Panc1 (cell line): ENCODE measurements at regions not wholly inside any gene's neighbourhood (a gene's known extent, or its start where the extent isn't known, plus 50 kb on each side); places are given as distances from the start of the nearest gene placed in this dataset.

Experiments used
- ATAC-seq: fragments of 200-7000 bp; cut with Tn5 transposase; 2 replicates; pipeline ENCODE4 v1.9.1; 2020; ENCODE audit warnings: mild to moderate bottlenecking, moderate library complexity
- BruUV-seq: library from RNA; stranded (reverse); fragments of 400-500 nt; replicated peaks from 2 replicates; lab custom pipeline; 2021; lab: Mats Ljungman, UMichigan
- CTCF ChIA-PET: fragments of 300-600 bp; sonication (Branson Sonifier 250); formaldehyde crosslinking; loops from one replicate; lab custom pipeline; 2022; ENCODE audit warnings: antibody characterized with exemption; lab: Charles Lee
- POLR2A ChIA-PET: fragments of 300-600 bp; sonication (Branson Sonifier 250); formaldehyde crosslinking; loops from one replicate; lab custom pipeline; 2022; ENCODE audit warnings: antibody characterized with exemption; lab: Charles Lee
- DNase-seq: peaks from one replicate; pipeline ENCODE4 v3.0.0-alpha.2; 2010; ENCODE audit warnings: low read depth, low spot score
- H3K27ac ChIP-seq: 2 replicates; pipeline ENCODE4 v1.5.1; 2011; ENCODE audit warnings: mild to moderate bottlenecking, low read length, inconsistent platforms
- H3K27me3 ChIP-seq: fragments of 200-500 bp; sonication (Bioruptor generic); 2 replicates; pipeline ENCODE4 v1.6.0; 2014; ENCODE audit warnings: low read length, inconsistent platforms; ENCODE audit not compliant: control insufficient read depth, insufficient read depth
- H3K36me3 ChIP-seq: fragments of 200-500 bp; sonication (Bioruptor generic); 2 replicates; pipeline ENCODE4 v1.5.1; 2014; ENCODE audit warnings: inconsistent platforms, mild to moderate bottlenecking, low read length, moderate library complexity; ENCODE audit not compliant: control insufficient read depth, insufficient read depth
- H3K4me1 ChIP-seq: 2 replicates; pipeline ENCODE4 v1.5.1; 2011; ENCODE audit warnings: inconsistent platforms, mild to moderate bottlenecking, low read length, moderate library complexity; ENCODE audit not compliant: control insufficient read depth, insufficient read depth
- H3K4me3 ChIP-seq, 2 experiments: 2 replicates each; pipeline ENCODE4 v1.5.1; 2011 to 2012; ENCODE audit warnings: low read depth in 2 of 2, low read length in 2 of 2, mild to moderate bottlenecking in 2 of 2, inconsistent platforms in 1 of 2, moderate library complexity in 1 of 2
- H3K9me3 ChIP-seq: fragments of 200-500 bp; sonication (Bioruptor generic); 2 replicates; pipeline ENCODE4 v1.5.1; 2014; ENCODE audit warnings: low read depth, mild to moderate bottlenecking, inconsistent platforms, low read length, moderate library complexity; ENCODE audit not compliant: control insufficient read depth, insufficient read depth
- CTCF ChIP-seq: fragments of 450-650 bp; IDR thresholded peaks from 2 replicates; pipeline ENCODE4 v1.5.1; 2017; ENCODE audit warnings: mild to moderate bottlenecking
- POLR2AphosphoS5 ChIP-seq: IDR thresholded peaks from 2 replicates; pipeline ENCODE4 v1.6.1; 2012; ENCODE audit warnings: mild to moderate bottlenecking, low read depth, low read length, moderate library complexity
- REST ChIP-seq, 2 experiments: IDR thresholded peaks; 2 replicates each; pipeline ENCODE4 v1.6.1; 2011 to 2012; ENCODE audit warnings: low read depth in 2 of 2, control low read depth in 1 of 2, low read length in 1 of 2, mild to moderate bottlenecking in 1 of 2, moderate library complexity in 1 of 2; ENCODE audit not compliant: insufficient read depth in 1 of 2
- SIN3A ChIP-seq: IDR thresholded peaks from 2 replicates; pipeline ENCODE4 v1.6.1; 2012; ENCODE audit warnings: low read depth, mild to moderate bottlenecking, low read length, moderate library complexity, borderline replicate concordance; ENCODE audit not compliant: insufficient read depth
- TCF7L2 ChIP-seq: IDR thresholded peaks from 2 replicates; pipeline ENCODE4 v1.6.1; 2011; ENCODE audit warnings: mild to moderate bottlenecking, low read depth, low read length, inconsistent platforms
- in situ Hi-C: cut with HindIII; loops from 2 replicates; pipeline ENCODE4 v1.10.0; 2016; ENCODE audit warnings: low sequenced_read_pairs, low pct_unique_long_range_greater_than_20kb
- intact Hi-C: fragments of 100-400 bp; cut with micrococcal nuclease; formaldehyde crosslinking; loops from one replicate; pipeline ENCODE4 v1.10.0; 2022; ENCODE audit not compliant: unreplicated experiment

GRCh38 chr5:103648086-103648485 is 85.5 kb upstream of the NUDT12 start:
- no peaks in the 10 kb centered on the region for H3K36me3 ChIP-seq
- no peak for ATAC-seq
- H3K27ac ChIP-seq, result no peak overlapping the region
- ChIA-PET POLR2A (no interaction called here), CTCF (interaction anchor here (0.6 kb wide), 1 partner anchor 60 kb away, joined by 3 read pairs; no protein-coding TSS in a partner anchor)
- H3K27me3 ChIP-seq, result no peaks in the 10 kb centered on the region
- TF ChIP-seq SIN3A (no peak), TCF7L2 (no peak), POLR2AphosphoS5 (no peak), REST (IDR thresholded peaks at IDR 0.05; ENCODE audit: insufficient read depth in 1 of 2, low read depth in 2 of 2, low read length in 1 of 2) (no peak), CTCF (no peak; the same call in 1 of the 2 replicates)
- H3K4me3 ChIP-seq, result no peak overlapping the region
- no peaks in the 10 kb centered on the region for H3K4me1 ChIP-seq
- H3K9me3 ChIP-seq, result no peaks in the 10 kb centered on the region
- DNase-seq, result no peak
- in situ Hi-C loops, result no loop called here
- intact Hi-C loops, result no loop called here
- no TSS peak for BruUV-seq

GRCh38 chr5:103646698-103647614 is 84.4 kb upstream of the NUDT12 start:
- ChIA-PET POLR2A (no interaction called here), CTCF (no interaction called here)
- in situ Hi-C loops, result no loop called here
- Histone ChIP-seq H3K4me3 (no peak overlapping the region), H3K36me3 (no peaks in the 10 kb centered on the region), H3K4me1 (no peaks in the 10 kb centered on the region), H3K9me3 (no peaks in the 10 kb centered on the region), H3K27me3 (no peaks in the 10 kb centered on the region), H3K27ac (no peak overlapping the region)
- DNase-seq (no peak), ATAC-seq (no peak)
- no TSS peak for BruUV-seq
- TF ChIP-seq SIN3A (no peak), TCF7L2 (no peak), CTCF (no peak), POLR2AphosphoS5 (no peak), REST (IDR thresholded peaks at IDR 0.05; ENCODE audit: insufficient read depth in 1 of 2, low read depth in 2 of 2, low read length in 1 of 2) (no peak)
- intact Hi-C loops, result no loop called here
